ENCODE measurements at regions not wholly inside any gene's neighbourhood (a gene's known extent, or its start where the extent isn't known, plus 50 kb on each side); places are given as distances from the start of the nearest gene placed in this dataset.

DNA sequence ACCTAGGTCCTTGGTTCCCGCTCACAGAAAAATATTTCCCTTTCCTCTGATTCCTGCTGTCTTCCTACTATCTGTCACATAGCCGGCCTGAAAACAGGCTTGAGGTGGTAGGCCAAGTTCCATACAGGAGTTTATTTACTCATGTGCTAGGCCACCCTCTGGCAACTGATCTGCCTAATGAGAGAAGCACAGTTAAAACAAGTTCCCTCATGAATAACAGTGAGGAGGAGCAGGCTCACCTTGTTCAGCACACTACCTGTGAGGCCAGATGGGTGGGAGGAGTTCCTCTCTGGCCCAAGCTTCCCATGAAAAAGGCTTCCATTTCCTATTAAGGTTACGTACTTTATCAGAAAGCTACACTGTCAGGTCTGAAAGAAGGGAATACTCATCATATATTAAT lies 206.0 kb downstream of the MYRFL start:
- Histone ChIP-seq H3K27ac (no peak overlapping the region), H3K4me1 (no peaks in the 10 kb centered on the region), H3K27me3 (replicated peaks in 1 of 7) (no peaks in the 10 kb centered on the region), H3K36me3 (no peaks in the 10 kb centered on the region), H3K4me3 (no peak overlapping the region), H3K9me3 (peaks cover 0 to 14% (median 0%) of the 10 kb centered on the region in 8 donors)
- no peak for DNase-seq
- 87 to 94% (median 90%) methylated on average over 3 of the region's 3 CpGs for WGBS, 5 donors
- intact Hi-C loops (cut with DNase I; ENCODE audit: low total_unique reads): no loop called here
- TF ChIP-seq, protein P1, sequence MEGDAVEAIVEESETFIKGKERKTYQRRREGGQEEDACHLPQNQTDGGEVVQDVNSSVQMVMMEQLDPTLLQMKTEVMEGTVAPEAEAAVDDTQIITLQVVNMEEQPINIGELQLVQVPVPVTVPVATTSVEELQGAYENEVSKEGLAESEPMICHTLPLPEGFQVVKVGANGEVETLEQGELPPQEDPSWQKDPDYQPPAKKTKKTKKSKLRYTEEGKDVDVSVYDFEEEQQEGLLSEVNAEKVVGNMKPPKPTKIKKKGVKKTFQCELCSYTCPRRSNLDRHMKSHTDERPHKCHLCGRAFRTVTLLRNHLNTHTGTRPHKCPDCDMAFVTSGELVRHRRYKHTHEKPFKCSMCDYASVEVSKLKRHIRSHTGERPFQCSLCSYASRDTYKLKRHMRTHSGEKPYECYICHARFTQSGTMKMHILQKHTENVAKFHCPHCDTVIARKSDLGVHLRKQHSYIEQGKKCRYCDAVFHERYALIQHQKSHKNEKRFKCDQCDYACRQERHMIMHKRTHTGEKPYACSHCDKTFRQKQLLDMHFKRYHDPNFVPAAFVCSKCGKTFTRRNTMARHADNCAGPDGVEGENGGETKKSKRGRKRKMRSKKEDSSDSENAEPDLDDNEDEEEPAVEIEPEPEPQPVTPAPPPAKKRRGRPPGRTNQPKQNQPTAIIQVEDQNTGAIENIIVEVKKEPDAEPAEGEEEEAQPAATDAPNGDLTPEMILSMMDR (IDR thresholded peaks at IDR 0.05 in 8 of 11, conservative IDR thresholded peaks at IDR 0.05 in 3 of 11): no peak
- TF ChIP-seq POLR2AphosphoS5 (IDR thresholded peaks at IDR 0.05): no peak
- TF ChIP-seq POLR2A (IDR thresholded peaks at IDR 0.05): no peak

DNA sequence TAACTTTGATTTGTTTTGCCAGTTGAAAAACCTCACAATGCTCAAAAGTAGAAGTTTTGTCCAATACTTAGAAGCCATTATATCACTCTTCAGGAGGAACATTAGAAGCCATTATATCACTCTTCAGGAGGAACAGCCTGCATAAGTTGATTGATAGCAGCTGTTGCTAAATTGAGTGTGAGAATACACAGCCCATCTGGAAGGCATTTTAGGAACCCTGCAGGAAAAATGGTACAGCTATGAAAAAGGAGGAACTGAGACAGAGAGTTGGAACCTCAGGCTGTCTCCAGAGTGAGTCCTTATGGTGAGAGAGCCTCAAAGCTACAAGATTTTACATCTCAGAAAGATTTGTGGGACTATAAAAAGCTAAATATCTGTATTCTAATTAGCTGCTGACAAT lies 207.0 kb downstream of the MYRFL start:
- no peak for DNase-seq
- TF ChIP-seq, protein P1 (IDR thresholded peaks at IDR 0.05 in 8 of 11, conservative IDR thresholded peaks at IDR 0.05 in 3 of 11): no peak
- no peak for TF ChIP-seq POLR2AphosphoS5 (IDR thresholded peaks at IDR 0.05)
- TF ChIP-seq POLR2A (IDR thresholded peaks at IDR 0.05): no peak
- H3K4me3 ChIP-seq: no peak overlapping the region
- H3K27me3 ChIP-seq (replicated peaks in 1 of 7): no peaks in the 10 kb centered on the region
- H3K27ac ChIP-seq: no peak overlapping the region
- H3K36me3 ChIP-seq: no peaks in the 10 kb centered on the region
- peaks cover 0 to 14% (median 0%) of the 10 kb centered on the region in 8 donors for H3K9me3 ChIP-seq
- H3K4me1 ChIP-seq: no peaks in the 10 kb centered on the region
- intact Hi-C loops (cut with DNase I; ENCODE audit: low total_unique reads): no loop called here

DNA sequence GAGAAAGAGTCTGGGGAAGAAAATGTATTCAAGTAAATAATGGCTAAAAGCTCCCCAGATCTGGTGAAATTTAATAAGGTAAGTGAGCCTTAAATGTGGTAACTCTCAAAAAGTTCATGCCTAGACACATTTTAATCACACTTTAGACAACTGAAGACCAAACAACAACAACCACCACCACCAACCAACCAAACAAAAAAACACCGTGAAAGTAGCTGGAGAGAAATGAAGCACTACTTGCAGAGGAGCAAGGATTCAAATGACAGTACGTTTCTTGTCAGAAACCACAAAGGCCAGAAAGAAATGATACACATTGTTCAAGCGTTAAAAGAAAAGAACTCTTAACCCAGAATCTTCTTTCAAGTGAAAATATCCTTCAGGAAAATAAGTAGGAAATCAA lies 208.3 kb downstream of the MYRFL start:
- H3K27me3 ChIP-seq (replicated peaks in 1 of 7): no peaks in the 10 kb centered on the region
- 78 to 89% (median 83%) methylated on average over 3 of the region's 3 CpGs for WGBS, 5 donors

DNA sequence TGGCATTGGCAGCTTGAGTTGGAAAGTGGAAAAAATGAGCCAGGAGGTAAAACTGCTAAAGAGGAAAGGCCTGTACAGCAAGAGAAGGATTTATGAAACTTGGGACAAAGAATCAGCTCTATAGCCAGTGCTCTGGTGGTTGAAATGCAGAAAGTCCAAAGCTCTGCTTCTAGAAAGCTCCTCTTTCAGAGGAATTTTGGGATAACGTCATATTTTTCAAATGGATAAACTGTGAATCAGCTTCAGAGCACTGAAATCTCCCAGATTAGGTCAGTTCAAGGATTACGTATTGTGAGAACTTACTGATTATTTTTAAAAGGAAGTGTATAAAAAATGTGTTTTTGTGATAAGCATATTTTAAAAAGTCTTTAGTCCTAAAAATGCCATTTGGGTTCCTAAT lies 203.1 kb upstream of the CNOT2 start:
- no peaks in the 10 kb centered on the region for H3K27me3 ChIP-seq (replicated peaks in 1 of 7)
- TF ChIP-seq POLR2A (IDR thresholded peaks at IDR 0.05) (no peak), POLR2AphosphoS5 (IDR thresholded peaks at IDR 0.05) (no peak)
- TF ChIP-seq, protein P1 (IDR thresholded peaks at IDR 0.05 in 8 of 11, conservative IDR thresholded peaks at IDR 0.05 in 3 of 11): no peak
- DNase-seq: no peak
- no peaks in the 10 kb centered on the region for H3K36me3 ChIP-seq
- intact Hi-C loops (cut with DNase I; ENCODE audit: low total_unique reads): no loop called here
- H3K9me3 ChIP-seq: no peaks in the 10 kb centered on the region
- 68 to 81% (median 72%) methylated on average over 2 of the region's 2 CpGs for WGBS, 5 donors
- H3K4me3 ChIP-seq: no peak overlapping the region
- no peak overlapping the region for H3K27ac ChIP-seq
- no peaks in the 10 kb centered on the region for H3K4me1 ChIP-seq

More for the DNA sequence above, 208.3 kb downstream of the MYRFL start:
- TF ChIP-seq, protein P1 (IDR thresholded peaks at IDR 0.05 in 8 of 11, conservative IDR thresholded peaks at IDR 0.05 in 3 of 11): no peak
- TF ChIP-seq POLR2A (IDR thresholded peaks at IDR 0.05) (no peak), POLR2AphosphoS5 (IDR thresholded peaks at IDR 0.05) (no peak)
- DNase-seq: no peak
- intact Hi-C loops (cut with DNase I; ENCODE audit: low total_unique reads): no loop called here
- Histone ChIP-seq H3K4me1 (no peaks in the 10 kb centered on the region), H3K36me3 (no peaks in the 10 kb centered on the region), H3K9me3 (peaks cover 0 to 11% (median 0%) of the 10 kb centered on the region in 8 donors), H3K4me3 (no peak overlapping the region), H3K27ac (no peak overlapping the region)

Data from spleen (tissue), 11 donors.